Keratinocyte (primary cell): ENCODE measurements at regions not wholly inside any gene's neighbourhood (a gene's known extent, or its start where the extent isn't known, plus 50 kb on each side); places are given as distances from the start of the nearest gene placed in this dataset.
"Not testable (repeated sequence)": the region's sequence is repeated elsewhere in the genome, so short reads cannot be mapped to it uniquely, and the experiment has no call there.

ENCODE experiments used
- EZH2 ChIP-seq: IDR thresholded peaks from one replicate; pipeline ENCODE4 v1.6.1; 2012; ENCODE audit warnings: inconsistent platforms, mild to moderate bottlenecking, low read length, moderate library complexity
- TF ChIP-seq, protein P1 (sequence below), 3 experiments: IDR thresholded peaks in 1 of 3; conservative IDR thresholded peaks in 1 of 3; optimal IDR thresholded peaks in 1 of 3; 2 replicates in 2 of 3; 3 replicates in 1 of 3; pipeline versions ENCODE3 to v1.5.1; 2011; ENCODE audit warnings: low read length in 3 of 3, mild to moderate bottlenecking in 3 of 3, moderate library complexity in 2 of 3, control low read depth in 1 of 3, inconsistent platforms in 1 of 3; ENCODE audit not compliant: insufficient read depth in 2 of 3; ENCODE audit errors: extremely low read depth in 1 of 3

DNA sequence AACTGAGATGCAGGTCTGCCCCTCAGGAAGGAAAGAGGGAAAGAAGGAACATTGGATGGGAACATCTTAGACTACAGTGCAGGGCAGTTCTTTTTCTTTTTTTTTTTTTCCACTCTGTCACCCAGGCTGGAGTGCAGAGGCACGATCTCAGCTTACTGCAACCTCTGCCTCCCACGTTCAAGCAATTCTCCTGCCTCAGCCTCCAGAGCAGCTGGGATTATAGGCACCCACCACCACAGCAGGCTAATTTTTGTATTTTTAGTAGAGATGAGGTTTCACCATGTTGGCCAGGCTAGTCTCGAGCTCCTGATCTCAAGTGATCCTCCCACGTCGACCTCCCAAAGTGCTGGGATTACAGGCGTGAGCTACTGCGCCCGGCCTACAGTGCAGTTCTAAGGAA lies 204.6 kb downstream of the SHQ1 start:
- TF ChIP-seq EZH2 = not testable (repeated sequence)
- TF ChIP-seq, protein P1, sequence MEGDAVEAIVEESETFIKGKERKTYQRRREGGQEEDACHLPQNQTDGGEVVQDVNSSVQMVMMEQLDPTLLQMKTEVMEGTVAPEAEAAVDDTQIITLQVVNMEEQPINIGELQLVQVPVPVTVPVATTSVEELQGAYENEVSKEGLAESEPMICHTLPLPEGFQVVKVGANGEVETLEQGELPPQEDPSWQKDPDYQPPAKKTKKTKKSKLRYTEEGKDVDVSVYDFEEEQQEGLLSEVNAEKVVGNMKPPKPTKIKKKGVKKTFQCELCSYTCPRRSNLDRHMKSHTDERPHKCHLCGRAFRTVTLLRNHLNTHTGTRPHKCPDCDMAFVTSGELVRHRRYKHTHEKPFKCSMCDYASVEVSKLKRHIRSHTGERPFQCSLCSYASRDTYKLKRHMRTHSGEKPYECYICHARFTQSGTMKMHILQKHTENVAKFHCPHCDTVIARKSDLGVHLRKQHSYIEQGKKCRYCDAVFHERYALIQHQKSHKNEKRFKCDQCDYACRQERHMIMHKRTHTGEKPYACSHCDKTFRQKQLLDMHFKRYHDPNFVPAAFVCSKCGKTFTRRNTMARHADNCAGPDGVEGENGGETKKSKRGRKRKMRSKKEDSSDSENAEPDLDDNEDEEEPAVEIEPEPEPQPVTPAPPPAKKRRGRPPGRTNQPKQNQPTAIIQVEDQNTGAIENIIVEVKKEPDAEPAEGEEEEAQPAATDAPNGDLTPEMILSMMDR (optimal IDR thresholded peaks at IDR 0.05 in 1 of 3, IDR thresholded peaks at IDR 0.05 in 1 of 3, conservative IDR thresholded peaks at IDR 0.05 in 1 of 3; ENCODE audit: extremely low read depth in 1 of 3, insufficient read depth in 2 of 3, low read length in 3 of 3) = not testable (repeated sequence)
